H1 (cell line): ENCODE measurements at regions not wholly inside any gene's neighbourhood (a gene's known extent, or its start where the extent isn't known, plus 50 kb on each side); places are given as distances from the start of the nearest gene placed in this dataset.

Experiments used
- BRCA1 ChIP-seq: IDR thresholded peaks from 2 replicates; pipeline ENCODE4 v1.6.1; 2012; ENCODE audit warnings: low read depth, low read length, improper control_type of control experiment
- SAP30 ChIP-seq: fragments of 300-600 bp; sonication (generic); IDR thresholded peaks from 2 replicates; pipeline ENCODE4 v1.7.1; 2012; ENCODE audit warnings: low read length, moderate library complexity, mild to moderate bottlenecking, inconsistent platforms; ENCODE audit not compliant: insufficient read depth, insufficient replicate concordance
- ZNF274 ChIP-seq: IDR thresholded peaks from 2 replicates; pipeline ENCODE4 v1.7.0; 2012; ENCODE audit warnings: low read length, borderline replicate concordance; ENCODE audit errors: extremely low read depth

- TF ChIP-seq ZNF274: no peak
- TF ChIP-seq SAP30: no peak
- no peak for TF ChIP-seq BRCA1
Observed at GRCh38 chr11:119873761-119874421, 144.9 kb upstream of the NECTIN1 start (continued).
